Jurkat, Clone E6-1 (cell line): ENCODE measurements at regions not wholly inside any gene's neighbourhood (a gene's known extent, or its start where the extent isn't known, plus 50 kb on each side); places are given as distances from the start of the nearest gene placed in this dataset.

Source experiments
- DNase-seq: peaks from one replicate; pipeline ENCODE4 v3.0.0-alpha.2; 2011; ENCODE audit warnings: low read depth, low spot score
- H3K4me3 ChIP-seq: 2 replicates; pipeline ENCODE4 v1.5.1; 2011; ENCODE audit warnings: mild to moderate bottlenecking, low read length, control low read depth, moderate library complexity

- peak; percentile 50 for DNase-seq
- peak overlapping the region; percentile 38 for H3K4me3 ChIP-seq
Measured at GRCh38 chr3:17979911-17980310, 237.5 kb upstream of the TBC1D5 start.

DNA sequence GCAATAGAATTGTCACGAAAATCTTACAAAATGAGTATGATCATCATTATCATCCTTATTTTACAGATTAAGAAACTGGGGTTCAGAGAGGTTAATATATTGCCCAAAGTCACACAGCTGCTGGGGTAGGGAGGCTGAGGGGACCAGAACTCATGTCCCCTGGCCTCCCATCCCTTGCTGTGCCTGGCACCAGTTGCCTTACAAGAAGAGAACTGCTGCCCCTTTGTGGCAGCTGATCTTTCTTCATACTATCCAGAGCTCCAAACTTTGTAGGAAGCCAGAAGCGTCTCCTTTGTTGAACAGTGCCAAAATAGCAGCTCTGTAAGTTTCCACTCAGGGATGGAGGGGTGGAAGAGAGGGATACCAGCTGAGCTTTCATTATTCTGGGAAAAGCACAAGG lies 236.8 kb upstream of the TBC1D5 start:
- H3K4me3 ChIP-seq: peak overlapping the region; percentile 38
- DNase-seq: peak; percentile 96

DNA sequence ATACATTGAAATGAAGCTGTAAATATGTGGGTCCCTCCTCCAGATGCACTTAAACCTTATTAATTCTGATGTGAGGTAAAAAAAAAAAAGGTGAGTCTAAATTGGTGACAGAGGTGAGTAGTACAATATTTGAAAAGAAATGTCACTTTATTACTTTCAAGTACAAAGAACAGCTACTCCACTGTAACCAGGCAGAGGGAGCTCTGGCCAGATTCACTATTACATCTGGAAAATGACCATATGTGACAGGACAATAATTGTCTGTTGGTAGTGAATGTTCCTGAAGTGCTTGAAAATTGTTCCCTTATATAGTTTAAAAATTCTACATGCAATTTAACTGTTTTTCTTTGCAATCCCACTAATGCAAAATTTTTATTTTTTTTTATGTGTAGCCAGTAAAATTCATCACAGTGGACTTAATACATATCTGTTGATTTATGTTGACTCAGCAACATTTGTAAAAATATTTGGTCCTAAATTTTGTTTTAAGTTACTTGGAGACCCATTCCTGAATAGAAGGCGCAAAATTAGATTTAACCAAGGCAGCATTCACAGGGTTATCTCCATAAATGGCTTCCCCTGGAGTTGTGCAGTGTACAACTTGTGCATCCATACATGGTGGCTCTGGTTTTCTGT lies 231.9 kb upstream of the TBC1D5 start:
- H3K4me3 ChIP-seq: no peak overlapping the region
- no peak for DNase-seq

DNA sequence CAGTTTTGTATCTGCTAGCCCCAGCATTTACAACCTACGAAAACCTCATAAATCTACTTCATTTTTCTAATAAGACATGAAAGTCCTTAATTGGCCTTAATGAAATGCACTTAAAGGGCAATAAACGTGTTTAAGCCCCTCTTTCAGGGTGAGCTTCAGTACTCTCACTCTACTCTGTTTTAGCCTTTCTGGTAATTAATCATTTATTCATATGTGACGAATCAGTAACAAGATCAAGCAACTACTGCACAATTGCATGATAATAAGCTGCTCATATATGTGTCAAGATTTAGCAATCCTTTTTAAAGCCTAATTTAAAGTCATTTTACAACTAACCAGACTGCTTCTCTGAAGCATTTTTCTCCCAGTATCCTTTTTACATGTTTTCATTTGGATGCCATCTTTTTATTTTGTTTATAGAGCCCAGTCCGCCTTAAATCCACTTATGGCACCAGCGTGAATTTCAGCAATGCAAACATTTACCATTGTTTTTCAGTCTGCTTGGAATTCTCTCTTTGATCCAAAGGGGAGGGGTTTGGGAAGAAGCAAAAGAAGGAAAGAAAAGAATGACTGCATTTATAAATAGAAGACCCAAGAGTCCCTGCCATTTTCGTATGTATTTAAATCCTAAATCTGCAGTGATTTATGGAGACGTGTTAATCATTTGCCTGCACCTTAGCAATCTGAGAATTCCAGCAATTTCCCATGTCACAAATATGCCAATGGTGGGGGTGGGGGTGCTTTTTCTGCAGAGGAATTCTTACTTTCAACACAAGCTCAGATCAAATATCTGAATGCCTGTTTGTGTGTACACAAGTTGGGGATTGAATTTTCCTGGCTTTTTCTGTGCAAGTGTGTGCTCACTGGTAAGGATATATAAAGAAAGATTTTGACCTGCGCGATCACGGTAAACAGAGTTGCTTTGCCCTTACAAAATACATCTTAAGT lies 230.8 kb upstream of the TBC1D5 start:
- H3K4me3 ChIP-seq: no peak overlapping the region
- DNase-seq: no peak

GRCh38 chr3:17972476-17972875 lies 230.0 kb upstream of the TBC1D5 start:
- DNase-seq: no peak
- no peak overlapping the region for H3K4me3 ChIP-seq

DNA sequence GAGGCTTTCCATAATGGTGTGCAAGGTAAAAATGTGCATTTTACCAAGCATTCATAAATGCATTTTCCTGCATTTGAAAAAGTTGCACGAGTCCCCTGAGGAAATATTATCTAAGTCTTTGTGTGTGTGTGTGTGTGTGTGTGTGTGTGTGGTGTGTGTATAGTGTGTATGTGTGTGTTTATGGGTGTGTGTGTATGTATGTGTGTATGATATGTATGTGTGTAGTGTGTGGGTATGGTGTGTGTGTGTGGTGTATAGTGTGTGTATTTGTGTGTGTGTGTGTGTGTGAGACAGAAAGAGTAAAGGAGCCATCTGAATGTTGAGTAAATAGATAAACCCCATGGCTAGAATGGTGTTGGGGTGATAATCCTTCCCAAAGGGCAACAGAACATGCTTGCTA lies 229.6 kb upstream of the TBC1D5 start:
- H3K4me3 ChIP-seq: no peak overlapping the region
- DNase-seq: no peak

- H3K4me3 ChIP-seq: no peak overlapping the region
- no peak for DNase-seq
Measured at GRCh38 chr3:17969985-17970568, 227.6 kb upstream of the TBC1D5 start.

DNA sequence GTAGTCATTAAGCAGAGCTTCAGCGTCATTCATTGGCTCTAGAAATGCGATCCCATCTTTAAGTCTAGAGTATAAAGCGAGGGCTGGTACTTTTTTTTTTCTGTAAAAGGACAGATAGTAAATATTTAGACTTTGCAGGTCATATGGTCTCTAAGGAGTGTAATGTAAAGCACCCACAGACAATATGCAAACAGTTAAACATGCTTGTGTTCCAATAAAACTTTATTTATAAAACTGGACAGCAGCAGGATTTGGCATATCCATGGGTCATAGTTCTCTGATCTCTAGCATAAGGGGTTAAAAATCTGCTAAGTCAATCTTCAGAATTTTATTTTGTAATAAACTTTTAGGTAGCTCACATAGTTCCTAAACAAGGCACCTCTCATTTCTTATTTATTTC lies 226.8 kb upstream of the TBC1D5 start:
- DNase-seq: no peak
- no peak overlapping the region for H3K4me3 ChIP-seq

DNA sequence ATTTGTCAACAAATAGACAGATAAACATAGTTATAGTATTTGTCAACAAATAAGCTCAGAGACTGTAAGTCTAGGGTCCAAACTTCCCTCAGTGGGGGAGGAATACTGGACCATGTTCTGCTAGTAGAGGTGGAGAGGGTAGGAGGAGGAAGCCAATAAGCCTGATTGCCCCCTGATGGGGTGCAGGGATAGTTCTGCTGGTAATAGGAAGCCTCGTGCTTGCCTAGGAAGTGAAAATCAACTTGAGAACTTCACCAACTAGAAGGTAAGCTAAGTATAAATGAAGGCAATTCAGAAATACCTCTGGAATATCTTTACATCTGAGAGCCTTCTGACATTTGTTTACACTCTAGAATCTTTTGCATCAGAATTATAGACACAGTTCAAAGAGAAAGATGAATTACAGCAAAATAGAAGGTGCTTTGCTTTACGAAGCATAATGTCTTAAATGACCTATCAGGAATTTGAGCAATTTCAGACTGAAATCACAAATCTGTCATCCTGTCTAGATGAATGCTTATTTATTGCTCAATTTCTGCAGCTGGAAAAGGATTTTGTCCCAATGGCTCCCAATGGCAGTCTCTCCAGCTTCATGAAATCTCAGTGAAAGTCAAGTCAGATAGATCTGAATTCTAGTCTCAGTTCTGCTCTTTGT lies 225.6 kb upstream of the TBC1D5 start:
- H3K4me3 ChIP-seq: no peak overlapping the region
- peak; percentile 47 for DNase-seq

GRCh38 chr3:17967111-17967510 lies 224.7 kb upstream of the TBC1D5 start:
- no peak overlapping the region for H3K4me3 ChIP-seq
- DNase-seq: no peak

DNA sequence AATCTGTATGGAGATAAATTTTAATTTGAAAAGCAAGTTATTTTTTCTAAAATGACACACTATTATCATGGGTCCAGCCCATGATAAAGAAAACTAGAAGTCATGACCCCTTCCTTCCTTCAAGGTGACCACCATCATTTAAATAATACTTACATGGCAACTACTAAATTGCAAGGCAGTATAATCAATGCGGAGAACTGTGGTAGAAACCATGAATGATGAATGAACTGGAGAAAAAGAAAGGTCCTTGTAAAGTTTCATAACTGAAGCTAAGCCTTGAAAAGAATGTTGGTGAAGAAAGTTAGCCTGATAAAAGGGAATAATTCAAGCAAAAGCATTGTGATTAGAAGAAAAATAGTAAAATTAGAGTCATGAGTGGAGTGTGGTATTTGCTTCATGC lies 222.9 kb upstream of the TBC1D5 start:
- no peak overlapping the region for H3K4me3 ChIP-seq
- peak; percentile 39 for DNase-seq

DNA sequence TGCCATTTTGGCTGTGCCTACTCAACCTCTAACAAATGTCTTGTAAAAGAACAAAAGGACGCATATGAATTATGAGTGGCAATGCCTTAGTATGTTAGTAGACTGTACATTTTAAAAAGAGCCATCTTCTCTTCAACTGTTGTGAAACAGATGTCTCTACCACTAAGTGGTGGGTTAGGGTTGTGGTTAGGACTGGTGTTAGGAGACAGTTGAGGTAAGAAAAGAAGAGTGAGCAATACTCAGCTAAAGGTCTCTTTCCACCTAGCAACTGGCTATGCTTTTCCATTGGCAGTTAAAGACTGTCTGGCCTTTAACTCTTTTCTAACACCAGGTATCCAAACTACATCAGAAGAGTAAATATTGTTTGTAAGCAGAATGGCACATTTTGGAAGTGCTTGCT lies 221.7 kb upstream of the TBC1D5 start:
- DNase-seq: peak; percentile 100
- H3K4me3 ChIP-seq: no peak overlapping the region

DNA sequence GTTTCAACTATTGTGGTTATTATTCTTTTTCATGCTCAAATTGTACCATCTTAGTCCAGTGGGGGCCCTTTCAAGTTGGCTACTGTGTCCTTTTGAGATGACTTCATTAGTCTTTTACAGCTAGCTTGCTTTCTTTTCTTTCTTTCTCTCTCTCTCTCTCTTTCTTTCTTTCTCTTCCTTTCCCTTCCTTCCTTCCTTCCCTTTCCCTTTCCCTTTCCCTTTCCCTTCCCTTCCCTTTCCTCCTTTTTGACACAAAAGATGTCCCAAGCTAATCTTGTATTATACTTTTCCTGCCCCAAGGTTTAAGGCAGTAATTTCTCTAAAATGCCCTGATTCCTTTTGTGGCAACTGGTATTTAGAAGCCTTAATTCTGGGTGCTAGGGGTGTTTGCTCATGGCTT lies 213.0 kb upstream of the TBC1D5 start:
- no peak for DNase-seq
- H3K4me3 ChIP-seq: no peak overlapping the region

DNA sequence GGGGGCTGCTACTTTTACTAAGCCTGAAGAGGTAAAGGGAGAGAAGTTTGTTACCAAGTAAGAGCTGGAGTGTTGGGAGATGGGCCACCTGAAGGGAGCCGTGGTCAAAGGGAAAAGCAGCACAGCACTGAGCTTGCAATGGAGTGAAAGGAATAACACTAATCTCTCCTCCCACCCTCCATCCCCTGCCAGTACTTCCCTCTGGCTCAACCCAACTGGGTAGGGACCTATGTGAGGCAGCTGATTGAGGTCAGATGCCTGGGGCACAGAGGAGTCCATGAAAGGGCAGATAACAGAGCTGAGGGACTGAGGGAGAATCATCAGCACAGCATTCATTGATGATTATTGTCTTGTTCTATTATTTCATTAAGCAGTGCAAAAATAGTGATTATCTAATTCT lies 212.4 kb upstream of the TBC1D5 start:
- DNase-seq: no peak
- no peak overlapping the region for H3K4me3 ChIP-seq

DNA sequence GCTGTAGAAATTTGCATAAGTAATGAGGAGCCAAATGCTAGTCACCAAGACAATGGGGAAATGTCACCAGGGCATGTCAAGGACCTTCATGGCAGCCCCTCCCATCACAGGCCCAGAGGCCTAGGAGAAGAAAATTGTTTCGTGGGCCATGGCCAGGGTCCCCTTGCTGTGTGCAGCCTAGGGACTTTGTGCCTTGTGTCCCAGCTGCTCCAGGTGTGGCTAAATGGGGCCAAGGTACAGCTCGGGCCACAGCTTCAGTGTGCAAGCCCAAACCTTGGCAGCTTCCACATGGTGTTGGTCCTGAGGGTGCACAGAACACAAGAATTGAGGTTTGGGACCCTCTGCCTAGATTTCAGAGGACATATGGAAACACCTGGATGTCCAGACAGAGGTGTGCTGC lies 208.8 kb upstream of the TBC1D5 start:
- DNase-seq: no peak
- H3K4me3 ChIP-seq: no peak overlapping the region

DNA sequence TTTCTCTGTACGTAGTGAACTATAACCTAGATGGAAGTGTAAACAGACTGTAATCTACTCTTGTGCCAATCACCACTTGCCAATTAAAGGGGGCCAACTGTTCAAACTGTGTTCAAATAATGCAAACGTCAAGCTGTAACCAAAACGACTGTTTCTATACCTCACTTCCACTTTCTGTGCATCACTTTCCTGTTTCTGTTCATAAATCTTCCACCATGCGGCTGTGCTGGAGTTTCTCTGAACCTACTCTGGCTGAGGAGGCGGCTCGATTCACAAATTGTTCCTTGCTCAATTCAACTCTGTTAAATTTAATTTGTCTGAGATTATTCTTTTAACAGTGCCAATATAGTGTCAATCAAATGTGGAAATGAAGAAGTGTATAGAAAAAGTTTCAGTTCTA lies 206.7 kb upstream of the TBC1D5 start:
- no peak overlapping the region for H3K4me3 ChIP-seq
- no peak for DNase-seq

DNA sequence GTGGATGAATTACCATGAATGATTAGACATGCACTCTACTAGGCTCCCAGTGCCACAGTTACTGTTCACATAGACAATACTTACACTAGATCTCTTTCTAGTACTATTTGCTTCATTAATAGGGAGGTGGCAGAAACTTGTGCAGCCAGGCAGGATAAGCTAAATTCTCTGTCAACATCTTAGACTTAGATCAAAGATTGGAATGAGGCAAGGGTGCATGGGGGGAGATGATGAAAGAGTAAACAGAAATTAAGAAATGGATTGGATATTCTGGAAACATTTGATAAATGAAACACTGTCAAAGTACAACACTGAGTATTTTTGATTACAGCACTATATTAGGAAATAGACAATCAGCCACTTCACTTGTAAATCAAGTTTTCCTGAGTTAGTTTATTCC lies 205.4 kb upstream of the TBC1D5 start:
- H3K4me3 ChIP-seq: no peak overlapping the region
- no peak for DNase-seq

DNA sequence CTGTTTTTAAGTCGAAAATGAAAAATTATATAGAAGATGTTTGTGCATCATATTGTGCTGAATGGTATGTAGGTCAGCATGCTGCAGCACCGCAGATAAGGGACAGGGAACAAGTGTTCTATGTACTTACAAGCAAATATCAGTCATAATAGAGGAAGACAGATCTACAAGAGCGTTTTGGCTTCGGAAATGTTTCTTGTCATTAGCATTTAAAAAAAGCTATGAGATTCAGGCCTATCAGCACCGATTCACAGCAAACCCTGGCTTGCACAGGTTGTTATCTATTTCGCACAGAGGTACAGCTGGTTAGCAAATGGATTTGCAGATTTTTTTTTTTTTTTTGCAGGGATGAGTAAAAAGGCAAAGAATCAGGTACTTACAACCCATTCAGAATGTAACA lies 204.2 kb upstream of the TBC1D5 start:
- peak; percentile 91 for DNase-seq
- H3K4me3 ChIP-seq: peak overlapping the region; percentile 24

DNA sequence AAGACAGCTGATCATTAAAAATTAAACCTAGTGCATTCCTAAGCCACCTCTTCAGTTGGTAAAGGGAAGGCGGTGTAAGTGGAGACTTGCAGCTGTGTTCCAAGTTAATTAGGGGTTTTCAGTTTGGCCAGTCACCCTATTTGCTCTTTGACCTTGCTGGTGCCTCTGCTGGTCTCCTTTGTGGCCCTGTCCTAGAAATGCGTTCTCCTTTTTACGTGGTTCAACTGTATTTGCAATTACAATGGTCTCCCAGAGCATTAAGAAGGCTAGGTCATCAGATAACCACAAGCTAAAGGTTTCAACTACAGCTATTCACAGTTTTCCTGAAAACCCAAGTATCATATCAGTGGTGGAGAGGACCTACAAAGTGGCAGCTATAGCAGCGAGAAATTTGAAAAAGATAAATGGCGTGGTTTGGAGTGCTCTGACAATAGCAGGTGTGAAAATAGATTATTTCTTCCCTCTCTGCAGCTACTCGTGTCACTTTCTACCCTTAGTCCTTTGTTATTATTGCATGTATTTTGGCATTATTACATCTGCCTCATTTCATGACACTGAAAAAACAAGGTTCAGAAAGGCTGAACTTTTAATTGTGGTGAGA lies 203.5 kb upstream of the TBC1D5 start:
- DNase-seq: no peak
- H3K4me3 ChIP-seq: peak overlapping the region; percentile 24
